Body of pancreas (tissue), 4 donors: ENCODE measurements at regions not wholly inside any gene's neighbourhood (a gene's known extent, or its start where the extent isn't known, plus 50 kb on each side); places are given as distances from the start of the nearest gene placed in this dataset.

ENCODE experiments used
- ATAC-seq: fragments of 150-250 bp; one replicate; pipeline ENCODE4 v1.9.1; 2016
- DNase-seq, 4 donors: peaks; one replicate each; pipeline ENCODE4 v3.0.0-alpha.2; 2019
- H3K27ac ChIP-seq, 4 donors: fragments of 200-600 bp; sonication (generic); 1 replicate in 3 of 4; 2 replicates in 1 of 4; pipeline versions ENCODE4 v1.5.1 to v1.6.1; 2016 to 2019; ENCODE audit warnings: mild to moderate bottlenecking in 1 of 4, mixed read lengths in 1 of 4, moderate library complexity in 1 of 4
- H3K27me3 ChIP-seq, 2 donors: fragments of 200-600 bp; sonication (generic); one replicate each; pipeline ENCODE4 v1.6.0; 2016; ENCODE audit warnings: mild to moderate bottlenecking in 1 of 2
- H3K36me3 ChIP-seq, 2 donors: fragments of 200-600 bp; sonication (generic); replicated peaks in 1 of 2; 2 replicates each; pipeline ENCODE4 v1.5.1; 2016; ENCODE audit warnings: low read depth in 2 of 2; ENCODE audit not compliant: insufficient read depth in 1 of 2
- H3K4me1 ChIP-seq: fragments of 200-600 bp; sonication (generic); one replicate; pipeline ENCODE4 v1.6.0; 2016
- H3K4me3 ChIP-seq, 2 donors: fragments of 200-600 bp; sonication (generic); 1 replicate in 1 of 2; 2 replicates in 1 of 2; pipeline ENCODE4 v1.5.1; 2016 to 2019
- H3K9me3 ChIP-seq, 3 donors: fragments of 200-600 bp; sonication (generic); 1 replicate in 2 of 3; 2 replicates in 1 of 3; pipeline ENCODE4 v1.5.1; 2016
- POLR2A ChIP-seq, 3 donors: fragments of 450-650 bp; IDR thresholded peaks; one replicate each; pipeline ENCODE4 v1.6.1; 2016; ENCODE audit warnings: antibody characterized with exemption in 3 of 3, mild to moderate bottlenecking in 2 of 3
- WGBS, 2 donors: methylation state at CpG; one replicate each; pipeline ENCODE4 v1.1.5; 2017; 5-methylcytosine and 5-hydroxymethylcytosine counted together
- intact Hi-C: fragments of 100-400 bp; cut with DNase I; formaldehyde crosslinking; loops from one replicate; pipeline ENCODE4 v1.15.1; 2023
- TF ChIP-seq, protein P1 (sequence below), 7 experiments: fragments of 450-650 bp in 4 of 7; fragments of 200-600 bp in 3 of 7; sonication (generic) in 3 of 7; IDR thresholded peaks; one replicate each; pipeline ENCODE4 v1.5.1; 2016 to 2019; ENCODE audit warnings: antibody characterized with exemption in 7 of 7

- intact Hi-C loops = no loop called here
Measured at GRCh38 chr9:28270156-28270555, 696.9 kb upstream of the C9orf72 start.

DNA sequence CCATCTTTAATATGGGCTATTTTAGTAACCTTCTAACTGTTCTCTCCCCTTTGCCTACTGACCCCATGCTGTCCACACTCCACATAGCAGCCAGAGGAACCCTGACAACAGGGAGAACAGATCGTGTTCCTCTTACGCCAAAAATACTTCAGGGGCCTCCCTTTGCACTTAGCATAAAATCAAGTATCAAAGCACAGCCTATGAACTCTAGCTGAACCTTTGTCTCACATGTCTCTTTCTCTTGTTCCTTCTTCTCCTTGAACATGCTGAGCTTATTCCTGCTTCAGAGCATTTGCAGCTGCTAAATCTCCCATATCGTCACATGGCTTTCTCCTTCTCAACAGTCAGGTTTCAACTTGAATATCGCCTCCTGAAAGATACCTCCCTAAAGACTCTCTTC, 698.8 kb upstream of the C9orf72 start:
- Histone ChIP-seq H3K27me3 (no peaks in the 10 kb centered on the region), H3K9me3 (no peaks in the 10 kb centered on the region), H3K4me1 (no peaks in the 10 kb centered on the region), H3K4me3 (no peak overlapping the region), H3K27ac (no peak overlapping the region), H3K36me3 (no peaks in the 10 kb centered on the region)
- no peak for ATAC-seq
- intact Hi-C loops = no loop called here
- WGBS, 2 donors = 56 to 58% methylated on average over 4 of the region's 4 CpGs
- DNase-seq = no peak
- TF ChIP-seq POLR2A (IDR thresholded peaks at IDR 0.05) = no peak
- TF ChIP-seq, protein P1, sequence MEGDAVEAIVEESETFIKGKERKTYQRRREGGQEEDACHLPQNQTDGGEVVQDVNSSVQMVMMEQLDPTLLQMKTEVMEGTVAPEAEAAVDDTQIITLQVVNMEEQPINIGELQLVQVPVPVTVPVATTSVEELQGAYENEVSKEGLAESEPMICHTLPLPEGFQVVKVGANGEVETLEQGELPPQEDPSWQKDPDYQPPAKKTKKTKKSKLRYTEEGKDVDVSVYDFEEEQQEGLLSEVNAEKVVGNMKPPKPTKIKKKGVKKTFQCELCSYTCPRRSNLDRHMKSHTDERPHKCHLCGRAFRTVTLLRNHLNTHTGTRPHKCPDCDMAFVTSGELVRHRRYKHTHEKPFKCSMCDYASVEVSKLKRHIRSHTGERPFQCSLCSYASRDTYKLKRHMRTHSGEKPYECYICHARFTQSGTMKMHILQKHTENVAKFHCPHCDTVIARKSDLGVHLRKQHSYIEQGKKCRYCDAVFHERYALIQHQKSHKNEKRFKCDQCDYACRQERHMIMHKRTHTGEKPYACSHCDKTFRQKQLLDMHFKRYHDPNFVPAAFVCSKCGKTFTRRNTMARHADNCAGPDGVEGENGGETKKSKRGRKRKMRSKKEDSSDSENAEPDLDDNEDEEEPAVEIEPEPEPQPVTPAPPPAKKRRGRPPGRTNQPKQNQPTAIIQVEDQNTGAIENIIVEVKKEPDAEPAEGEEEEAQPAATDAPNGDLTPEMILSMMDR (IDR thresholded peaks at IDR 0.05) = no peak

More at GRCh38 chr9:28270156-28270555, 696.9 kb upstream of the C9orf72 start:
- Histone ChIP-seq H3K4me1 (no peaks in the 10 kb centered on the region), H3K4me3 (no peak overlapping the region), H3K9me3 (no peaks in the 10 kb centered on the region), H3K27ac (no peak overlapping the region), H3K36me3 (no peaks in the 10 kb centered on the region), H3K27me3 (no peaks in the 10 kb centered on the region)
- no peak for TF ChIP-seq POLR2A (IDR thresholded peaks at IDR 0.05)
- TF ChIP-seq, protein P1 (IDR thresholded peaks at IDR 0.05) = no peak
- DNase-seq = no peak
- no peak for ATAC-seq
- WGBS, 2 donors = 60 to 73% methylated on average over 4 of the region's 4 CpGs

- intact Hi-C loops = no loop called here
- no peak for DNase-seq
- H3K4me1 ChIP-seq = no peaks in the 10 kb centered on the region
- whole genome bisulfite sequencing, 2 donors = 46 to 47% methylated on average over 4 of the region's 4 CpGs
- no peaks in the 10 kb centered on the region for H3K27me3 ChIP-seq
- no peaks in the 10 kb centered on the region for H3K9me3 ChIP-seq
- no peak for TF ChIP-seq POLR2A (IDR thresholded peaks at IDR 0.05)
- TF ChIP-seq, protein P1 (IDR thresholded peaks at IDR 0.05) = no peak
- H3K4me3 ChIP-seq = no peak overlapping the region
- no peak overlapping the region for H3K27ac ChIP-seq
- ATAC-seq = no peak
- H3K36me3 ChIP-seq = no peaks in the 10 kb centered on the region
Measured at GRCh38 chr9:28287455-28287854, 714.2 kb upstream of the C9orf72 start.

GRCh38 chr9:28289746-28290145, 716.5 kb upstream of the C9orf72 start:
- H3K36me3 ChIP-seq = no peaks in the 10 kb centered on the region
- H3K9me3 ChIP-seq = no peaks in the 10 kb centered on the region
- intact Hi-C loops = no loop called here
- DNase-seq (no peak), ATAC-seq (no peak)
- H3K4me3 ChIP-seq = no peak overlapping the region
- no peak for TF ChIP-seq POLR2A (IDR thresholded peaks at IDR 0.05)
- TF ChIP-seq, protein P1 (IDR thresholded peaks at IDR 0.05) = no peak
- no peaks in the 10 kb centered on the region for H3K27me3 ChIP-seq
- no peak overlapping the region for H3K27ac ChIP-seq
- no peaks in the 10 kb centered on the region for H3K4me1 ChIP-seq

- no peaks in the 10 kb centered on the region for H3K9me3 ChIP-seq
- no peak for DNase-seq
- intact Hi-C loops = no loop called here
- no peak overlapping the region for H3K4me3 ChIP-seq
- H3K4me1 ChIP-seq = no peaks in the 10 kb centered on the region
- WGBS, 2 donors = 44 to 48% methylated on average over 3 of the region's 3 CpGs
- no peaks in the 10 kb centered on the region for H3K36me3 ChIP-seq
- no peak overlapping the region for H3K27ac ChIP-seq
- no peaks in the 10 kb centered on the region for H3K27me3 ChIP-seq
- no peak for ATAC-seq
- no peak for TF ChIP-seq POLR2A (IDR thresholded peaks at IDR 0.05)
- TF ChIP-seq, protein P1 (IDR thresholded peaks at IDR 0.05) = no peak
Measured at GRCh38 chr9:28293369-28294090, 720.2 kb upstream of the C9orf72 start.
